ENCODE measurements at regions not wholly inside any gene's neighbourhood (a gene's known extent, or its start where the extent isn't known, plus 50 kb on each side); places are given as distances from the start of the nearest gene placed in this dataset.

- DNase-seq = no peak
- Histone ChIP-seq H2AFZ (ENCODE audit: low read length) (0 out of 2 replicates have a peak overlapping the region, but pooled peaks have one; percentile 19), H3K36me3 (replicated peaks; ENCODE audit: insufficient read depth, low read length) (no peaks in the 10 kb centered on the region), H3K79me2 (ENCODE audit: low read length) (no peaks in the 10 kb centered on the region), H3K27ac (ENCODE audit: low read length) (no peak overlapping the region), H4K20me1 (ENCODE audit: insufficient read depth, low read length) (no peaks in the 10 kb centered on the region), H3K27me3 (replicated peaks; ENCODE audit: insufficient read depth, low read length) (peaks cover 57% of the 10 kb centered on the region), H3K9me2 (replicated peaks; ENCODE audit: insufficient read depth, low read length) (no peaks in the 10 kb centered on the region), H3K4me1 (ENCODE audit: low read length) (no peaks in the 10 kb centered on the region), H3K9me3 (replicated peaks; ENCODE audit: insufficient read depth, low read length) (no peaks in the 10 kb centered on the region), H3K4me3 (ENCODE audit: low read length) (peak overlapping the region; percentile 56; the same call in 1 of the 2 replicates), H3F3A (ENCODE audit: insufficient read depth, low read length) (no peaks in the 10 kb centered on the region), H3K4me2 (ENCODE audit: low read depth, low read length) (peak overlapping the region; percentile 60; the same call in 1 of the 2 replicates), H3K9ac (ENCODE audit: low read length) (no peak overlapping the region)
- TF ChIP-seq EZH2 (optimal IDR thresholded peaks at IDR 0.05; ENCODE audit: low read depth, low read length) (no peak), CTCF (IDR thresholded peaks at IDR 0.05; ENCODE audit: low read length) (no peak), EZH2phosphoT487 (IDR thresholded peaks at IDR 0.05; ENCODE audit: low read length) (no peak)
Measured at GRCh38 chr19:30719999-30720345, 347.8 kb downstream of the ZNF536 start.

GRCh38 chr19:30719189-30719998, 347.2 kb downstream of the ZNF536 start:
- no peaks in the 10 kb centered on the region for H3K9me2 ChIP-seq (replicated peaks; ENCODE audit: insufficient read depth, low read length)
- peak overlapping the region; percentile 56 for H3K4me3 ChIP-seq (ENCODE audit: low read length)
- no peak overlapping the region for H3K27ac ChIP-seq (ENCODE audit: low read length)
- H3K27me3 ChIP-seq (replicated peaks; ENCODE audit: insufficient read depth, low read length) = peaks cover 62% of the 10 kb centered on the region
- no peaks in the 10 kb centered on the region for H3F3A ChIP-seq (ENCODE audit: insufficient read depth, low read length)
- H3K36me3 ChIP-seq (replicated peaks; ENCODE audit: insufficient read depth, low read length) = no peaks in the 10 kb centered on the region
- H2AFZ ChIP-seq (ENCODE audit: low read length) = peak overlapping the region; percentile 61
- DNase-seq = peak; percentile 14
- no peaks in the 10 kb centered on the region for H3K79me2 ChIP-seq (ENCODE audit: low read length)
- H4K20me1 ChIP-seq (ENCODE audit: insufficient read depth, low read length) = no peaks in the 10 kb centered on the region
- no peak overlapping the region for H3K9ac ChIP-seq (ENCODE audit: low read length)
- TF ChIP-seq CTCF (IDR thresholded peaks at IDR 0.05; ENCODE audit: low read length) (no peak), EZH2phosphoT487 (IDR thresholded peaks at IDR 0.05; ENCODE audit: low read length) (no peak), EZH2 (optimal IDR thresholded peaks at IDR 0.05; ENCODE audit: low read depth, low read length) (no peak)
- no peaks in the 10 kb centered on the region for H3K9me3 ChIP-seq (replicated peaks; ENCODE audit: insufficient read depth, low read length)
- H3K4me2 ChIP-seq (ENCODE audit: low read depth, low read length) = peak overlapping the region; percentile 60
- no peaks in the 10 kb centered on the region for H3K4me1 ChIP-seq (ENCODE audit: low read length)

GRCh38 chr19:30718707-30719106, 346.5 kb downstream of the ZNF536 start:
- DNase-seq = no peak
- no peak overlapping the region for H2AFZ ChIP-seq (ENCODE audit: low read length)
- H3K79me2 ChIP-seq (ENCODE audit: low read length) = no peaks in the 10 kb centered on the region
- H4K20me1 ChIP-seq (ENCODE audit: insufficient read depth, low read length) = no peaks in the 10 kb centered on the region
- H3K4me2 ChIP-seq (ENCODE audit: low read depth, low read length) = peak overlapping the region; percentile 60; the same call in 1 of the 2 replicates
- H3K9me2 ChIP-seq (replicated peaks; ENCODE audit: insufficient read depth, low read length) = no peaks in the 10 kb centered on the region
- H3F3A ChIP-seq (ENCODE audit: insufficient read depth, low read length) = no peaks in the 10 kb centered on the region
- no peaks in the 10 kb centered on the region for H3K4me1 ChIP-seq (ENCODE audit: low read length)
- H3K27ac ChIP-seq (ENCODE audit: low read length) = no peak overlapping the region
- TF ChIP-seq EZH2 (optimal IDR thresholded peaks at IDR 0.05; ENCODE audit: low read depth, low read length) (no peak), CTCF (IDR thresholded peaks at IDR 0.05; ENCODE audit: low read length) (no peak), EZH2phosphoT487 (IDR thresholded peaks at IDR 0.05; ENCODE audit: low read length) (no peak)
- no peaks in the 10 kb centered on the region for H3K36me3 ChIP-seq (replicated peaks; ENCODE audit: insufficient read depth, low read length)
- H3K9ac ChIP-seq (ENCODE audit: low read length) = no peak overlapping the region
- H3K9me3 ChIP-seq (replicated peaks; ENCODE audit: insufficient read depth, low read length) = no peaks in the 10 kb centered on the region
- H3K4me3 ChIP-seq (ENCODE audit: low read length) = peak overlapping the region; percentile 56
- H3K27me3 ChIP-seq (replicated peaks; ENCODE audit: insufficient read depth, low read length) = peaks cover 68% of the 10 kb centered on the region

Measured in MM.1S (cell line).